ENCODE measurements at regions not wholly inside any gene's neighbourhood (a gene's known extent, or its start where the extent isn't known, plus 50 kb on each side); places are given as distances from the start of the nearest gene placed in this dataset.

GRCh38 chr10:2145926-2146478 is 408.7 kb upstream of the ADARB2 start:
- TF ChIP-seq, protein P1, sequence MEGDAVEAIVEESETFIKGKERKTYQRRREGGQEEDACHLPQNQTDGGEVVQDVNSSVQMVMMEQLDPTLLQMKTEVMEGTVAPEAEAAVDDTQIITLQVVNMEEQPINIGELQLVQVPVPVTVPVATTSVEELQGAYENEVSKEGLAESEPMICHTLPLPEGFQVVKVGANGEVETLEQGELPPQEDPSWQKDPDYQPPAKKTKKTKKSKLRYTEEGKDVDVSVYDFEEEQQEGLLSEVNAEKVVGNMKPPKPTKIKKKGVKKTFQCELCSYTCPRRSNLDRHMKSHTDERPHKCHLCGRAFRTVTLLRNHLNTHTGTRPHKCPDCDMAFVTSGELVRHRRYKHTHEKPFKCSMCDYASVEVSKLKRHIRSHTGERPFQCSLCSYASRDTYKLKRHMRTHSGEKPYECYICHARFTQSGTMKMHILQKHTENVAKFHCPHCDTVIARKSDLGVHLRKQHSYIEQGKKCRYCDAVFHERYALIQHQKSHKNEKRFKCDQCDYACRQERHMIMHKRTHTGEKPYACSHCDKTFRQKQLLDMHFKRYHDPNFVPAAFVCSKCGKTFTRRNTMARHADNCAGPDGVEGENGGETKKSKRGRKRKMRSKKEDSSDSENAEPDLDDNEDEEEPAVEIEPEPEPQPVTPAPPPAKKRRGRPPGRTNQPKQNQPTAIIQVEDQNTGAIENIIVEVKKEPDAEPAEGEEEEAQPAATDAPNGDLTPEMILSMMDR (IDR thresholded peaks at IDR 0.05): no peak
- no peak for TF ChIP-seq POLR2AphosphoS5 (IDR thresholded peaks at IDR 0.05; ENCODE audit: insufficient read depth in 1 of 2, low read depth in 1 of 2)
- TF ChIP-seq POLR2A (IDR thresholded peaks at IDR 0.05): no peak
